SK-N-SH (cell line): ENCODE measurements at regions not wholly inside any gene's neighbourhood (a gene's known extent, or its start where the extent isn't known, plus 50 kb on each side); places are given as distances from the start of the nearest gene placed in this dataset.
"Not testable (repeated sequence)": the region's sequence is repeated elsewhere in the genome, so short reads cannot be mapped to it uniquely, and the experiment has no call there.

Experiments used
- CTCF ChIA-PET: fragments of 300-600, 350-600 bp; formaldehyde crosslinking; extraction: SDS; loops from one replicate; lab custom pipeline; 2021; lab: Yijun Ruan, JAX
- POLR2A ChIA-PET: fragments of 350-600 bp; sonication (Branson Sonifier 250); formaldehyde crosslinking; extraction: SDS; loops from one replicate; lab custom pipeline; 2020; ENCODE audit warnings: antibody characterized with exemption, inconsistent platforms; lab: Yijun Ruan, JAX
- DNase-seq: peaks from one replicate; pipeline ENCODE4 v3.0.0; 2012
- H2AFZ ChIP-seq: fragments of 200-600 bp; sonication (generic); 2 replicates; pipeline ENCODE4 v1.8.1; 2016; ENCODE audit warnings: antibody characterized with exemption, mild to moderate bottlenecking, low read depth
- H3F3A ChIP-seq: fragments of 200-600 bp; sonication (generic); replicated peaks from 2 replicates; pipeline ENCODE3; 2016; ENCODE audit warnings: antibody characterized with exemption, mild to moderate bottlenecking; ENCODE audit not compliant: insufficient read depth
- H3K27ac ChIP-seq, 2 experiments: fragments of 200-500 bp in 1 of 2; fragments of 200-600 bp in 1 of 2; sonication (Bioruptor generic) in 1 of 2; sonication (generic), shearing (Covaris generic) in 1 of 2; 2 replicates each; pipeline versions ENCODE4 v1.5.1 to v1.6.1; 2014 to 2016; ENCODE audit warnings: low read depth in 2 of 2, inconsistent platforms in 1 of 2, low read length in 1 of 2, mild to moderate bottlenecking in 1 of 2, mixed read lengths in 1 of 2
- H3K27me3 ChIP-seq: fragments of 200-600 bp; sonication (generic), shearing (Covaris generic); 2 replicates; pipeline ENCODE4 v1.6.1; 2016; ENCODE audit warnings: mixed run types; ENCODE audit not compliant: insufficient read depth
- H3K36me3 ChIP-seq, 2 experiments: fragments of 200-500 bp in 1 of 2; fragments of 200-600 bp in 1 of 2; sonication (Bioruptor generic) in 1 of 2; sonication (generic) in 1 of 2; replicated peaks in 1 of 2; 2 replicates each; pipeline versions ENCODE3 to v1.5.1; 2014 to 2016; ENCODE audit warnings: low read length in 1 of 2, mild to moderate bottlenecking in 1 of 2; ENCODE audit not compliant: insufficient read depth in 2 of 2, control insufficient read depth in 1 of 2
- H3K4me1 ChIP-seq, 2 experiments: fragments of 200-500 bp in 1 of 2; fragments of 200-600 bp in 1 of 2; sonication (Bioruptor generic) in 1 of 2; sonication (generic), shearing (Covaris generic) in 1 of 2; 2 replicates each; pipeline versions ENCODE4 v1.5.1 to v1.6.1; 2014 to 2016; ENCODE audit warnings: low read depth in 1 of 2, low read length in 1 of 2, mixed run types in 1 of 2; ENCODE audit not compliant: insufficient read depth in 2 of 2, control insufficient read depth in 1 of 2
- H3K4me2 ChIP-seq: fragments of 200-600 bp; sonication (generic), shearing (Covaris generic); 2 replicates; pipeline ENCODE4 v1.6.1; 2017; ENCODE audit warnings: mixed run types
- H3K4me3 ChIP-seq, 2 experiments: fragments of 200-500 bp in 1 of 2; fragments of 200-600 bp in 1 of 2; sonication (Bioruptor generic) in 1 of 2; sonication (generic), shearing (Covaris generic) in 1 of 2; 2 replicates each; pipeline versions ENCODE4 v1.5.1 to v1.8.1; 2014 to 2016; ENCODE audit warnings: low read depth in 2 of 2, inconsistent platforms in 1 of 2, low read length in 1 of 2, mild to moderate bottlenecking in 1 of 2, mixed read lengths in 1 of 2, moderate library complexity in 1 of 2
- H3K79me2 ChIP-seq: fragments of 200-600 bp; sonication (generic); 2 replicates; pipeline ENCODE4 v1.8.1; 2017; ENCODE audit warnings: mild to moderate bottlenecking; ENCODE audit not compliant: insufficient read depth
- H3K9ac ChIP-seq: fragments of 200-600 bp; sonication (generic); 2 replicates; pipeline ENCODE4 v1.6.1; 2017; ENCODE audit warnings: mixed run types
- H3K9me2 ChIP-seq: fragments of 200-600 bp; sonication (generic); 2 replicates; pipeline ENCODE4 v1.6.1; 2017; ENCODE audit warnings: mixed run types
- H3K9me3 ChIP-seq: fragments of 200-600 bp; sonication (generic); 2 replicates; pipeline ENCODE4 v1.6.1; 2017; ENCODE audit warnings: mixed run types, mild to moderate bottlenecking, moderate library complexity
- H4K20me1 ChIP-seq: fragments of 200-600 bp; sonication (generic); 2 replicates; pipeline ENCODE4 v1.6.1; 2017; ENCODE audit warnings: mild to moderate bottlenecking, mixed run types; ENCODE audit not compliant: insufficient read depth
- WGBS: methylation state at CpG from one replicate; pipeline ENCODE4 v1.1.6; 2017; ENCODE audit warnings: low lambda C conversion rate; 5-methylcytosine and 5-hydroxymethylcytosine counted together

- H3K9ac ChIP-seq, H3K4me1 ChIP-seq, H3K9me3 ChIP-seq, H4K20me1 ChIP-seq, H2AFZ ChIP-seq, H3K27me3 ChIP-seq, H3F3A ChIP-seq, H3K27ac ChIP-seq, H3K79me2 ChIP-seq, H3K36me3 ChIP-seq, DNase-seq, H3K4me3 ChIP-seq, H3K4me2 ChIP-seq, H3K9me2 ChIP-seq, POLR2A ChIA-PET, CTCF ChIA-PET: not testable (repeated sequence)
- WGBS: 54% methylated on average over 1 of the region's 1 CpG
Measured at GRCh38 chr9:138198963-138199362, 321.4 kb downstream of the CACNA1B start.

DNA sequence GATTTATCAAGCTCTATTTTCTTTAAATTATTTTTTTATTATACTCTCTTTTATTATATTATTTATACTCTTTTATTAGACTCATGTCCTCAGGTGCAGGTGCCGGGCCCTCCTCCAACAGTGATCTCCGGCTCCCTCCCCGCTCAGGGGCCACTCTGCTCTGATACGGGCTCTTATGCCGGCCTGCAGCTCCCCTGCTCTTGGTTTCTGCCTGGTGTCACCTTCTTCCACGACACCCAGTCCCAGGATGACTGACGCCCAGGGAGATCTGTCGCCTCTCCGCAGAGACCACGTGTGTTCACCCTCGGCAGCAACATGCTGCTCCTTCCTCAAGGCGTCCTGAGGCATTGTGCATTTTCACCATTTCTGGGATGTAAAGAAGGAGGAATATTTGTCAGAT lies 322.3 kb downstream of the CACNA1B start:
- H3K4me2 ChIP-seq, H3F3A ChIP-seq, H2AFZ ChIP-seq, H3K4me3 ChIP-seq, H3K9ac ChIP-seq, POLR2A ChIA-PET, H3K9me3 ChIP-seq, H3K27ac ChIP-seq, CTCF ChIA-PET, DNase-seq, H3K27me3 ChIP-seq, H3K9me2 ChIP-seq, H4K20me1 ChIP-seq, H3K36me3 ChIP-seq, H3K79me2 ChIP-seq, H3K4me1 ChIP-seq: not testable (repeated sequence)
- 63% methylated on average over 11 of the region's 12 CpGs for WGBS

- H3K79me2 ChIP-seq, H3F3A ChIP-seq, H2AFZ ChIP-seq, POLR2A ChIA-PET, H3K4me3 ChIP-seq, H3K9ac ChIP-seq, H4K20me1 ChIP-seq, H3K27ac ChIP-seq, H3K4me2 ChIP-seq, H3K9me3 ChIP-seq, H3K4me1 ChIP-seq, H3K9me2 ChIP-seq, DNase-seq, H3K27me3 ChIP-seq, H3K36me3 ChIP-seq, CTCF ChIA-PET: not testable (repeated sequence)
- no CpG with 5 or more reads among the region's 11 CpGs for WGBS
Measured at GRCh38 chr9:138200481-138201142, 323.0 kb downstream of the CACNA1B start.

DNA sequence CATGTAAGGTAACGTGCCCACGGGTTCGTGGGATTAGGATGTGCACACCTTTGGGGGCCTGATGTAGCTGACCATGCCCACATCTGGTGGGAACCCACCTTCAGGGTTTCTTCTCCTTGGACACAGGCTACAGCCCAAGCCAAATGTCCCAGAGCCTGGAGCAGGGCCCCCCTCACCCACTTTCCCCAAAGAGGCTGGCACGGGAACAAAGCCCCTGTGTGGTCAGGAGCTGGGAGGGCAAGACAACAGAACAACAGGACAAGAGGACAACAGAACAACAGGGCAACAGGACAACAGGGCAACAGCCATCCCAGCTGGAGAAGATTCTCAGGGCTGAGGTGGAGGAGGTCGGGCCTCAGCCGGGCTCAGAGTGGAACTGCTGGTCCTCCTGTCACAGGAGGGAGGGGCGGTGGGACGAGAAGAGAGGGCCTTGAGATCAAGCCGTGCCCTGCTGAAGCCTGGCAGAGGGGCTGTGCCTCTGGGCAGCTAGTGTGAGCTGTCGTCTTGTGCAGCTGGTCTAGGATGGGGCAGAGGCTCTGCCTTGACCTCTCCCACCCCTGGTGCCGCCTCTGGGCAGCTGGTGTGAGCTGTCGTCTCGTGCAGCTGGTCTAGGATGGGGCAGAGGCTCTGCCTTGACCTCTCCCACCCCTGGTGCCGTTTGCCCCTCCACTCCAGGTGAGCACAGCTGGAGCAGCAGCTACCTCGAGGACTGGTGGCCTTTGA lies 323.7 kb downstream of the CACNA1B start:
- H3K27me3 ChIP-seq, H3K36me3 ChIP-seq, H2AFZ ChIP-seq, H3K27ac ChIP-seq, H3K4me1 ChIP-seq, H3K9ac ChIP-seq, POLR2A ChIA-PET, H3K9me3 ChIP-seq, H3K4me3 ChIP-seq, CTCF ChIA-PET, H3K9me2 ChIP-seq, H3K4me2 ChIP-seq, H3F3A ChIP-seq, DNase-seq, H4K20me1 ChIP-seq, H3K79me2 ChIP-seq: not testable (repeated sequence)
- 10% methylated on average over 2 of the region's 15 CpGs for WGBS

DNA sequence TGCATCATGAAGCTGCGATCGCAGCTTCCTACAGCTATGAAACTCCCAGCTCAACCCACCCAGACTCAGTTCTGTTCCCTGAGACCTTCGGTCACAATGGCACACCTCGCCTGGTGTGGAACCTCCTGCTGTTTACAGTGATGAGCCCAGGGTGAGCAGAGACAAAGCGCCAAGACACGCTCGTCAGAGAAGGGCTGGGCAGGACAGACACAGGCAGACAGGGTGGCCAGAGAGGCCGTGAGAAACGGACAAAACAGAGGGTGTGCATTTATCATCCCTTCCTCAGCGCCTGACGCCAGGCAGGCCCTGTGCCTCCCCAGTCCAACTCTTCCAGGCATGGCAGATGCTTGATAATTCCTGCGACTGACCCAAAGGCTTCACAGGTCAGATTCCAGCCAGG lies 324.5 kb downstream of the CACNA1B start:
- H3K79me2 ChIP-seq, H3K9me3 ChIP-seq, H4K20me1 ChIP-seq, H3K27me3 ChIP-seq, POLR2A ChIA-PET, CTCF ChIA-PET, H3K9me2 ChIP-seq, H3K4me2 ChIP-seq, H3K4me1 ChIP-seq, H3K4me3 ChIP-seq, H3F3A ChIP-seq, H3K9ac ChIP-seq, H2AFZ ChIP-seq, DNase-seq, H3K36me3 ChIP-seq, H3K27ac ChIP-seq: not testable (repeated sequence)
- no CpG with 5 or more reads among the region's 12 CpGs for WGBS

DNA sequence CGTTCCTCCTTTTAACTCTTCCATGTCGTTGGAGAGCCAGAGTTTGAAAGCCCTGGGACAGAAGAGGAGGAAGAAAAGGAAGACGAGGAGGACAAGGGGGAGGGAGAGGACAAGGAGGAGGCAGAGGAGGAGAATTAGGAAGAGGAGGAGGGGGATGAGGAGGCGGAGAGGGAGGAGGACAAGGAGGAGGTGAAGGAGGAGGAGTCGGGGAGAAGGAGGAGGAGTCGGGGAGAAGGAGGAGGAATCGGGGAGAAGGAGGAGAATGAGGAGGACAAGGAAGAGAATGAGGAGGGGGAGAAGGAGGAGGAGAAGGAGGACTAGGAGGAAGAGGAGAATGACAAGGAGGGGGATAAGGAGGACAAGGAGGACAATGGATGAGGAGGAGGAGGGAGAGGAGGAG lies 325.7 kb downstream of the CACNA1B start:
- DNase-seq, H3K9ac ChIP-seq, H3K9me2 ChIP-seq, H3F3A ChIP-seq, H3K9me3 ChIP-seq, H2AFZ ChIP-seq, H3K36me3 ChIP-seq, CTCF ChIA-PET, H3K27ac ChIP-seq, H3K4me2 ChIP-seq, H3K4me1 ChIP-seq, H3K4me3 ChIP-seq, H4K20me1 ChIP-seq, H3K79me2 ChIP-seq, POLR2A ChIA-PET, H3K27me3 ChIP-seq: not testable (repeated sequence)
- WGBS: 25% methylated on average over 6 of the region's 7 CpGs
